ENCODE measurements at regions not wholly inside any gene's neighbourhood (a gene's known extent, or its start where the extent isn't known, plus 50 kb on each side); places are given as distances from the start of the nearest gene placed in this dataset.

DNA sequence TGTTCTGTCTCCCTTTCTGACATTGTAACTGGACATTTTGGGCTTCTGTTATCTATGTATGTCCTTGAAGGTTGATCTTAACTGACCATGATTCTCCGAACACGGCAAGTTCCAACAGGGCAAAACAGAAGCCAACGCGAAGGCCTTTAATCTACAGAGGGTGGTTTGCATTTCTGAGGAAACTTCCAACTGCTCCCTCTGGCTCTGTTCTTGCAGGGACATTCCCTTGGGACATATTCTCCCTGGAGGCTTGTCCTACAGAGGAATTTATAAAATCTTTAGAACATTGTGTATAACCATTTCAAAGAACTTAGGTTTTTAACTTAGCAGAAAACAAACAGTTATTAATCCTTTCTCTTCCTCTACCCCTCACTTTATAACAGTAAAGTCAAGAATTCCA, 189.0 kb upstream of the CDYL start:
- DNase-seq (ENCODE audit: low read depth) = no peak

DNA sequence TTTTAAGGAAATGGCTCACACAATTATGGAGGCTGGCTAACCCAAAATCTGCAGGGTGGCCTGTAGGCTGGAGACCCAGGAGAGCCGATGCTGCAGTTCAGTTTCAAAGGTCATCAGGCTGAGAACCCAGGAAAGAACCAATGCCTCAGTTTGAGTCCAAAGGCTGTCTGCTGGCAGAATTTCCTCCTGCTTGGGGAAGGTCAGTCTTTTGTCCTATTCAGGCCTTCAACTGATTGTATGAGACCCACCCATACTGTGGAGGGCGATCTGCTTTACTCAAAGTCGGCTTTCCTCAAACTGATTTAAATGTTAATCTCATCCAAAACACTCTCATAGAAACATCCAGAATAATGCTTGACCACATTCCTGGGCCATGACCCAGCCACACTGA, 189.7 kb upstream of the CDYL start:
- DNase-seq (ENCODE audit: low read depth) = no peak

DNA sequence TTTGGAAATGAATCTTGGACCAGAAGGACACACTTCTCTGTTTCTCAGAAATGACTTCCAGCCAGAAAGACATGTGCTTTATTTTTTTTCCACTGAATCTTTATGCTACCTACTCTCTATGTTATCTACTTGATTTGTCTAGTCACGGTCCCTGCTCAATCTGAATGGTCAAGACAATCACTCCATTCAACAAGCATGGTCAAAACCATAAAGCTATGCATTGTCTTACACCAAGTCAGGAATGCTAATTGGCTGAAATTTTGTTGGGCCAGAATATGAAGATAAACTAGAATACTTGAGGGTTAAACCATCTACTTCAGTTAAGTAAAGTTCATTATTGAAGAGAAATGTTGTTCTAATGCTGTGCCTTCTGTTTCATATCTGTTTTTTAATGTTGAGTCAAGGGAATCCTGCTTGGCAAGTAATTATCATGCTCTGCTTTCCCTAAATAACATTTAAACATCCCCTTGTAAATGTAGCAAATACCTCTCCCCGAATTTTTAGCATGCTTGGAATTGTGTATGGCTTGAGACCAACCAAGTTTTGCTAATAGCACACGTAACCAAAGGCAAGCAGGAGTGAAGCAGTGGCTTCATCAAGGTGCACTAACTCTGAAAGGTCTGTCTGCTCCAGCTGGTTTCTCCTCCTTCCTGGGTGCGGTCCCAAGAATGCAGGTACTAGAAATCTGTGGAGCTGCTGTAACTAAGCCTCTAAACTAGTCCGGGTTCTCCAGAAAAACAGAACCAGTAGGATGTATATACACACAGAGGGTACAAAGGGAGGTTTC, 190.3 kb upstream of the CDYL start:
- DNase-seq (ENCODE audit: low read depth) = no peak

DNA sequence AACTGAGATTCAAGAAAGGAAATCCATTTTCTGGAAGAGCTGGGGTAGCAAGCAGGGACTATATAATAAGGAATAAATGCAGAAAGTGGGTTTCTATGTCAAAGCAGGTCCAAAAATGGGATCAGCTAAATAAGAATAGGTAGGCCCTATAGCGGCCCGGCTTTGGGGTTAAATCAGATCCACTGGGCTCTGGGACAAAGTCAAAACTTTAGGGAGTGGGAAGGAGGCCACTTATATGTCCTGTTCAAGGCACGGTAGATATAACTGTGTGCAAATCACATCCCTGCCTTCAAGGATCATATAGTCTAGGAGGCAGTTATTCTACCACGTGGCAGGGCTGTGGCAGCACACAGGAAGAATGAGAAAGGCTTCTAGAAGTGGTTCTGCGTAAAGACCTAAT, 191.4 kb upstream of the CDYL start:
- DNase-seq (ENCODE audit: low read depth) = no peak

DNA sequence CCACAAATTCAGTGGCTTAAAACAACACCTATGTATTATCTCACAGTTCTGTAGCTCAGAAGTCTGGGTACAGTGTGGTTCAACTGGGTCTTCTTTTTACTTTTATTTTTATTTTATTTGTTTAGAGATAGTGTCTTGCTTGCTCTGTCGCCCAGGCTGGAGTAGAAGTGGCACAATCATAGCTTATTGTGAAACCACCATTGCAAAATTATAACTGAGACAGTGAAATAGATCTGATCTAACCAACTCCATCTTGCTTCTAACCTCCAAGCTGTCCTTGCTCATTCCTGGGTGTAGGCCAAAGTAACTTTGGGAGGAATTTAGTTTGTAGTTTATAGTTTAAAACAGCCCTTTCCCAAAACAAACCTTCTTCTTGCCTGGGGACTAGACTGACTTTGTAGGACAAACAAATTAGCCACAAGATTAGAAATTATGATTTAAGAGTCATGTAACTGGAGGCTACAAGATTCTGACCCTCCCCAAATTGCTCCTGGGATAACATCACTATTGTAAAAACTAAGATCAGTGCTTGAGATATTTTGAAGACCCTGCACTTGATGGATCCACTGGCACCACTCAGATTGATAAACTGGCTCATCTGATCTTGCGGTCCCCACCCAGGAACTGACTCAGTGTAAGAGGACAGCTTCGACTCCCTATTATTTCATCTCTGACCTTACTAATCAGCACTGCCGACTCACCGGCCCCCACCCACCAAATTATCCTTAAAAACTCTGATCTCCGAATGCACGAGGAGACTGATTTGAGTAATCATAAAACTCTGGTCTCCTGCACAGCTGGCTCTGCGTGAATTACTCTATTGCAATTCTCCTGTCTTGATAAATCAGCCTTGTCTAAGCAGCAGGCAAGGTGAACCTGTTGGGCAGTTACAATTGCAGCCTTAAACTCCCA, 193.4 kb upstream of the CDYL start:
- DNase-seq (ENCODE audit: low read depth) = no peak

DNA sequence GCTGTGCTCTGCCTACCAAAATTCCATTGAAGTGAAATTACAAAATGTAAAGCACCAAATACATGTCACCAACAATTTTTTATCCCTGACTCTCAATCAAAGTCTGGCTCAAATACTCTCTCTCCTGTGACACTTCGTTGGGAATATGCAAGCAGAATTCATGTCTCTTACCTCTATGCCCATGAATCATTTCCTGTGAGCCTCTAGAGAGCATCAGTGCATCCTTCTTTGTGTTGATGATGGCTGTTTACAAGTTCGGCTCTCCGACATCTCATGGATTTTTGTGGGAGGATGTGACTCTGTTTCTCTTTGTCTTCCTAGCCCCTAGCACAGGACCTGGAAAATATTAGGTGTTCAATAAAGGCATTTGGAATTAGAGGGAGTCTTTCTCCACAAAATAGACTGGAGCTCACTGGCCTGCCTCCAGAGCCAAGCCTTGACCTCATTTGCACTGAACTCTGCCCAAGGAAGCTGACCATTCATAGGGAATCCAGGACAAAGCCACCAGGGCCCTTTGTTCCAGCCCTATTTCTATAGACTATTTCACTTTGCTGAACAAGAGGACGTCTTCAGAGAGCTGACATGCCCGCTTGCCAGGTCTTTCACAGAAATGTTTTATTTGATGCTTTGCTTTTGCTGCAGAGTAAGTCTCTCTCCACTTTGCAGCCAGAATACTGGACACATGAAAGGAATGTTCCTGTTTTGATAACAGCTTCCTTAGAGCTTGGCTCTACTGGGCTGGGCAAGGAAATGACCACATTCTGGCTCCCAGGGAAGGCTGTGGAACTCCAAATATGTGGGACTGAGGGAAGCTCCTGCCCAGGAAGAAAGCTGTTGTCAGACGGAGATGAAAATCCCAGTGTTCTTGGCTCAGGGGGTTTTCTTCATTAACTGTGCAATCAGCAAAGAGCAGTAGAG, 194.5 kb upstream of the CDYL start:
- no peak for DNase-seq (ENCODE audit: low read depth)

DNA sequence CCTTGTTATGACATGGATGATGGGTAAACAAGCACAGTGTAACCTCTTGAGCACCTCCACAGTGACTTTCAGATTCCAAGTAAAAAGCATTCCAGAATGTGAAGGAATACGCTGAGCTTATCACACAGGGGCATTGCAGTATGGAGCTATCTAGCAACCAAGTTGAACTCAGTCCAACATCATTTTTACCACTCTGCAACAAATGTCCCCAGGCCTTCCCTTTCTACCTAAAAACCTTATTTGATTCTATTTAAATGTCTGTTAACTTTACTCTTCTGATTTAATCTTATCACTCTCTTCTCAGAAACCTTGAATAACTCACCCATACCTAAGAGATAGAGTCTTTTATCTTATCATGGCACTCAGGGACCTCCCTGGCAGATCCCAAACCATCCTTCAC, 195.8 kb upstream of the CDYL start:
- DNase-seq (ENCODE audit: low read depth) = no peak

DNA sequence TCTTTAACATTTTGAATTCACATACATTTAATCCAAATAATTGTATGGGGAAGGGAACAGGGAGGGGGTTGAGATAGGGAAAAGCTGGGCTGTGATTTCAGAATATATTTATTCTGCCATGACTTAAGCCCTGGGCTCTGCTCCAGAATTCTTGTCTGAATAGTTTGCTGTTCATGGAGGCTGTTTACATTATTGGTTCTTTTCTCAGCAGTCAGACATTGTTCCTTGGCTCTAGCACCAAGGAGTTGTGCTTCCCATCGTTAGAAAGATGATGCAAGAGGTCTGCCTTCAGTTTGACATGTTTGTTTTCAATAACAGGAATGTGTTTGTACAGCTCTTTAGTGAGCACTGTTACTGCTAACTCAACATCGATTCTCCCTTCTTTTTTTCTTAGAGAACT, 198.8 kb upstream of the CDYL start:
- no peak for DNase-seq (ENCODE audit: low read depth)

DNA sequence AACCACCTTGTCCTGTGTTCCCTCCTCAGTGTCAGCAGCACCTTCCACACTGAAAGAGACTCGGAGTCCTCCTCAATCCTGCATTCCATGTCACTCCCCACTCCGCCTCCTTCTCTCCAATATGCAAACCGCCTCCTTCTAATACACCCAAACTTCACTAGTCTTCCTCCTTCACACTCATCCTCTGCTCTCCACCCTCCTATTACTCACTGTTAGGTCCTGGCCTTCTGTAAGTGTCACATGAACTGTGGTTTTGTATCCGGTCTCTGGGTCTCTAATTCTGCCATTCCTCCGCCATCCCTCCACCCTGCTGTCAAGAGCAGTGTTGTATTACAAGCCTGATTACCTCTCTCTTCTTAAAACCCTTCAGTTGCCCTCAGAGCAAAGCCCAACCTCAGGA, 200.5 kb upstream of the CDYL start:
- no peak for DNase-seq (ENCODE audit: low read depth)

DNA sequence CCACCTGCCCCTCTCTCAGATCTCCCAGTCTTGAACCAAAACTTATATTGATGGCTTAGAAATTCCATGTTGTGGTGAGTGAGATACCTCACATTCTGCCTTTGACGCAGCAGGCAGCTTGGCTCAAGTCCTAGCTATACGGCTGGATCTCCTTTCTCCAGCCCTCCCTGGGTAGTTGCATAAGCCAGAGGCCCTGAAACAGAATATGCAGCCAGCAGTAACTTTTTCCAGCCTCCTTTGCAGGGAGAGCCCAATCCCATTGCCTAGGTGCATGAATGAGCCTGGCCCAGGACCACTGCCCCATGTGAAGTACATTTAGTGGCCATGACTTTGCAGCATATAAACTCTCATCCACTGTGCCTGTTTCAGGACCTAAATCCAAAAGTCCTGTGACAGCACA, 202.2 kb upstream of the CDYL start:
- no peak for DNase-seq (ENCODE audit: low read depth)

DNA sequence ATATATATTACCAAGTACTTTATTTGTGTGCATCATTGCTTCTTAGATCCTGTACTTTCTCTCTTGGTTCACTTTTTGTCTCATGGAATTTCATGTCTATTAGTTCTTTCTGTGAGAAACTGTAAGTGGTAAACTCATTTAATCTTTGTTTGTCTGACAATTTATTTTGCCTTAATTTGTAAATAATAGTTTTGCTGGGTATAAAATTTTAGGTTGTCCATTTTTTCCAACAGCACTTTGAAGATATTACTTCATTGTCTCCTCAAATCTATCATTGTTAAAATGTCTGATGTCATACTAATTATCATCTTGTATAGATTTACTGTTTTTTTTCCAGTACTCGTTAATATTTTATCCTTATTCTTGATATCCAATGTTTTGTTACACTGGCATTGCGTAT, 205.2 kb upstream of the CDYL start:
- no peak for DNase-seq (ENCODE audit: low read depth)

DNA sequence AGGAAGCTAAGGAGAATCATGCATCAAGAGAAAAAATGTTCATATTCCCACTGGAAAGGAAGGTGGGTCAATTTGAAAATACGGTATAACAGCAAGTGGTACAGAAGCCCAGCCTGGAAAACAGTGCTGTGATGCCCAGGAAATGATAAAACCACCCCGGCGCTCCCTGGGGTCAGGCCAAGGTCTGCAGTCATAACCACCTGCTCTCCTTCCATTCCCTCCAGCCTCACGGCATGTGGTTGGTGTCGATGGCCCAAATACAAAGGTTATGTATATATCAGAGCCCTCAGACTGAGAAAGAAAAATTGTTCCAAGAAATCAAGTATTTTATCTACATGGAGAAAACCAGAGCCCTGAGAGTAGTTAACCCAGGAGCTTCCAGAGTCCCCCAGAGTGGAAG, 208.1 kb upstream of the CDYL start:
- no peak for DNase-seq (ENCODE audit: low read depth)

DNA sequence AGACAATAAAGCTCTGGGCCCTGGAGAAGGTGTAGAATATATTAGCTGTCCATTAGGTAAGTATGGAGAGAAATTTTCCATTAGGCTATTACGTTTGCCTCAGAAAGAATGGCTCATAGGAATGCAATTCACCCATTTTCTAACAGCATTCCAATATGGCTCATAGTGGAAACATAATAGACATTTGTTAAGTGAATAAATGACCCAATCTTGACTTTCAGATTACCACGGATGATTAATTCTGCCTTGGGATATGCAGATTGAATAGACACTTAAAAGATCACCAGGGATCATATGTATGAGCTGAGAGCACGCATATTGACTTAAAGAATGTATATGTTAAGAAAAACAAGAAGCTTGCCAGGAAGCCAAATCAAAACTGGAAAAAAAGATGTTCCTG, 209.1 kb upstream of the CDYL start:
- DNase-seq (ENCODE audit: low read depth) = no peak

DNA sequence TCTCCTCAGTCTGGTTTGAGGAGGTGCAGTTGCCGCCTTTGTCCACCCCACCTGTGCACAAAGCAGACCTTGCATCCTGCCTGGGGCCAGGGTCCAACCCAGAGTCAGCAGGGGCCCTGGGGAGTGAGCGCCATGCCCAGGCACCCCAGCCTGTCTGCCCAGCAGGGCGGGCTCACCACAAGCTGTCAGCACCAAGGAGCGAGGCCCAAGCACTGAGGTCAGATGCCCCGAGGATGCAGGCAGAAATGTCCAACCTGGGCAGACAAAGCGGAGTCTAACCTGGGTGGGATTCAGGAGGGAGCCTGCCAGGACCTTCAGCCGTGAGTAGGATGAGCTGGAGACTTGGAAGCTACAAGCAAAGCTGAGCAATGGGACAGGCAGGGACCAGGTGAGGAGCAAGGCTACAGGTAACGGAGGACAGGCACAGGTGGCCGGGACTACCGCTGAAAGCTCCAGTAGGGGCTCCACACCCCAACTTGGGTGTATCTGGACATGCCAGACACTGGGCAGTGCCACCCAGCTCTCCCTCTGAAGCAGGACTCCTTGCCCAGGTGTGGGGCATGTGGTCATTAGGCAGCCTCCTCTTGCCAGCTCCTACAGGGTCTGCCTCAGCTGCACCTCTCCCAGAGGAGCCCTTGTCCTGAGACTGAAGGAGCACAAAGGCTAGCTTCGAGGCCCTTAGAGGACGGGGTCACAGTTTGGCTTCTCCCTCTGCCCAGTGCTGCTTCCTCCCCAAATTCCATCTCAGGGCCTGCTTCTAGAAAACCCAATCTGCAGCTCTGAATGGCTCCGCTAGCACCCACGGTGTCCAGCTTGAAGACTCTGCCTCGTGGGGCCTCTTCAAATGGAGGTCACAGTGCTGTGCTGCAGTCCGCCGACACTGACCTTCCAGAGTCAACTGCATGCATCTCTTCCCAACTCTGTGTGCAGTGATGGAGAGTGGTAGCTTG, 210.6 kb upstream of the CDYL start:
- no peak for DNase-seq (ENCODE audit: low read depth)

DNA sequence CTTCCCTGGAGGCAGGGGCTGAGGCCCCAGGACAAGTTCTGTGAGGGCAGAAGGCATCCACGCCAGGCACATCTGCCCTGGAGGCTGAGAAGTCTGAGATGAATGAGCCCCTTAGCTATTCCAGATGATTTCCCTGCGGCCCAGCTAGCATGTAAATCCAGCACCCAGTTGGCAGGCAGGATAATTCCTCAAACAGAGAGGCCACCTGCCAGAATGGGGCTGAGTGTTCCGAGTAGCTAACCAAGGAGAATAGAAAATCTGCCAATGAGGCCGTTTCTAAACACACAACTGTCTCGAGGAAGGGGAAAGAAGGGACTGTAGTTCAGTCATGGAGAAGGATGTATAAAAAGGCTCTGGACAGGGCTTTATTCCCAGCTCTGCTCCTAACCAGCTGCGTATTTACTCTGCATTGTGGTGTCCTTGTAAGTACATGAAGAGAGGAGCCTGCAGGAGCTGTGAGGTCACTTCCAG, 211.4 kb upstream of the CDYL start:
- no peak for DNase-seq (ENCODE audit: low read depth)

DNA sequence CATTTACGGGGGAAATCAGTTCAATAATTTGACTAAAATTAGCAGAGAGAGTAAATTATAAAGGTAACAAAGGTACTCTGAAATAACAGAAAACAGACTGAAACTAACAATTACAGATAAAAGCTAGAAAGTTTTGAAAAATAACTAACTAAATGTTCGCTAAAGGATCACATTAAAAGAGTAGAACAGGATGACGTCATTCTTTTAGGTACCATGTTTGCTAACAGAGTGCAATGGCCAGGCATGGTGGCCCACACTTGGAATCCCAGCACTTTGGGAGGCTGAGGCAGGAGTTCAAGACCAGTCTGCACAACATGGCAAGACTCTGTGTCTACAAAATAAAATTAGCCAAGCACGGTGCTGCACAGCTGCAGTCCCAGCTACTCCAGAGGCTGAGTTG, 212.3 kb upstream of the CDYL start:
- no peak for DNase-seq (ENCODE audit: low read depth)

DNA sequence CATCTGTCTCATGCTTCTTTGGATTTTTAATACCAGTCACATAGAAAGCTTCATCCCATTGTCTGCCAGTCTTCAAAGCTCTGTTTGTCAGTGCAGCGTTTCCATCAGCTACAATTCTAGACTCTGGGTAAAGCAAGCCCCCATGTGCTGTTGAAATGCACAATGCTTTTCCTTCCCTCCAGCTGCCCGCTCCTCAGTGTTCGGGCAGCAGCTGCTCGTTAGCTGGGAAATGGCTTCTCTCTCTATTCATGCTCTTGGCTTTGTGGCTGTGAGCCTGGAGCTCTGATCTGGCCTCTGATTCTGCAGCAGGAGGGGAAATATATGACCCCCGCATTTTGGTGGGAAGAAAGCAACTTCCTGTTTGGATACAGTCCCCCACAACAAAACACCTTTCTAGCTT, 213.0 kb upstream of the CDYL start:
- DNase-seq (ENCODE audit: low read depth) = no peak

DNA sequence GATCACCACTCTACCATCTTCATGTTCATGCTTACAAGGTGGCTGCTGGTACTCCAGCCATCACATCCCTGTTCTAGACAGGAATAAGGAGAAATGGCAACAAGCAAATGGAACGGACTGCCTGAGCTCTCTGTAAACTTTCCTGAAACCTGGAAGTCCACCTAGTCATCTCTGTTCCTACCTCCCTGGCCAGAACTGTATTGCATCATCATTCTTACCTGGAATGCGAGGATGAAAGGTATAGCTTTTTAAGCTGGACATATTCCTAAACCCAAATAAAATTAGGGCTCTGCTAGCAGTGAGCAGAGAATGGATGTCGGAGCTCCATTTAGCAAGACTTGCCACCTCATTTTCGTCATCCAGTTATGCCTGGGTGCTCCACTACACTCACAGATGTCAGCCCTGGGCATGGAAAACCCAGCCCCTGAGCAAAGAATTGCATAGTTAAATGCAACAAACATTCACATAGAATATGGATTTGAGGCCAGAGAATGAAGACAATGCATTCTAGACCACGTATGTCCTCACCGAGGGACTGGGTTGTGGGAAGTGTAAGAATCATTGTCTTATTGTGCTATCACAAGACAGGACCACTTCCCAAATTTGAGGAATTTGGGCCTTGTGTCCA, 214.3 kb upstream of the CDYL start:
- no peak for DNase-seq (ENCODE audit: low read depth)

DNA sequence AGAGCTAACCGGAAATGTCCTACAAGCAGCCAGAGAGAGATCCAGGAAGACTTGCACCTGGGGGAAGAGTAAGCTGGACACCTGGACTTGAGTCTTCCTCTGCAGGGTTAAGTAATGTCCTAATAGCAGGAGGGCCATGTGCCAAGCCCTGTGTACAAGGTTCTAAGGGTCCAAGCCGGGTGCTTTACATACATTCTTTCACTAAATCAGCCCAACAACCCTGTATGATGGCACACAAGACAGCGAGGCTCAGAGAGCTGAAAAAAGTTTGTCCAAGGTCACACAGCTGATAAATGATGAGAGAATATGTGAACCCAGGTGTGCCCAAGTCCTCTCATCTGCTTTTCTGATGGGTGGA, 215.1 kb upstream of the CDYL start:
- no peak for DNase-seq (ENCODE audit: low read depth)

DNA sequence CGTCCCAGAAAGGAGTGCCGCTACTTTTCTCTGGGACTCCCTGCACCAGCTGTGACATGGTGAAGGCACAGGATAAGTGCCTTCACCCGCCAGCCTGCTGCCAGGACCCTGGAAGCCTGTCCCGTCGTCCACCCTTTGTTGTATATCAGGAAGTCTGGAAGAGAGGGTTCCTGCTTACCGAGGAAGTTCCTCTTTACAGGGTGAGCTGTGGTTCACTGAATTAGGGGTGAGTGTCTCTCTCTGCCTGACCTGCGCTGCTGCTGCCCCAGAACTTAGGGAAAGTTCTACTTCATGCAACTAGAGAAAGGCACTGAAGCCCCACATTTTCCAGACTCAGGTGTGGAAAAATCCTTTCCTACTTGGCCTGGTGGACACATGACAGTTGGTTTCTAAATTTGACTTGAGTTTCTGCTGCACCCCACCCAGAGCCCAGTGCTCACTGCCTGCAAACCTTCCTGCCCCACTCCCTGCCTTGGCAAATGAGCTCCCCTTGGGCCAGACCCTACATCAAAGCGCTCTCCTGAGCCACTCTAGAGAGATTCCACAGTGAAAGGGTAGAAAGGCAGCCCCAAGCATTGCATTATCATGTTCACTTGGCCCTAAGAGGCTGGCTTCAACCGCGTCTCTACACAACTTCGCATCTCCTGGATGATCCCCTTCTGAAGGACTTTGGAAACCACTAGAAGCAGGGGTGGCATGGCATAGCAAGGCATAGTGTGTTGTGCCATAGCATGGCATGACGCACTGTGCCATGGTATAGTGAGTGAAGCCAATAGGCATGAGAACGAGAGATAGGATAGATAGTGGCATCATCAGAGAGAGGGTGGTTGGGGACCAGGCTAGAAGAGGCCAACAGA, 215.8 kb upstream of the CDYL start:
- DNase-seq (ENCODE audit: low read depth) = no peak

Measured in activated T-helper 9 cell treated with anti-CD3 and anti-CD28 coated beads, Interleukin-2, amount 50 U/mL, for 16 hours (primary cell).